ENCODE measurements at regions not wholly inside any gene's neighbourhood (a gene's known extent, or its start where the extent isn't known, plus 50 kb on each side); places are given as distances from the start of the nearest gene placed in this dataset.

DNA sequence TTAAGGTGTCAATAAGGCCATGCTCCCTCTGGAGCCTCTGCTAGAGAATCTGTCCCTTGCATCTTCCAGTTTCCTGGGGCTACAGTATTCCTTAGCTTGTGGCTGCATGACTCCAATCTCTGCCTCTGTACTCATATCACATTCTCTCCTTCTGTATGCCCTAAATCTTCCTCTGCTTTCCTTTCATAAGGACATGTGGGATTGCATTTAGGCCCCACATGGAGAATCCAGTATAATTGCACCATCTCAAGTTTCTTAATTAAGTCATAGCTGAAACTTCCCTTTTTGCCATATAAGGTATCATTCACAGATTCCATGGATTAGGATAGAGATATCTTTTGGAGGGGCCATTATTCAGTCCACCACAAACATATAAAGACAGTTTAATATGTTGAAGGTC, 409.8 kb upstream of the TMCO5A start:
- TF ChIP-seq, protein P1, sequence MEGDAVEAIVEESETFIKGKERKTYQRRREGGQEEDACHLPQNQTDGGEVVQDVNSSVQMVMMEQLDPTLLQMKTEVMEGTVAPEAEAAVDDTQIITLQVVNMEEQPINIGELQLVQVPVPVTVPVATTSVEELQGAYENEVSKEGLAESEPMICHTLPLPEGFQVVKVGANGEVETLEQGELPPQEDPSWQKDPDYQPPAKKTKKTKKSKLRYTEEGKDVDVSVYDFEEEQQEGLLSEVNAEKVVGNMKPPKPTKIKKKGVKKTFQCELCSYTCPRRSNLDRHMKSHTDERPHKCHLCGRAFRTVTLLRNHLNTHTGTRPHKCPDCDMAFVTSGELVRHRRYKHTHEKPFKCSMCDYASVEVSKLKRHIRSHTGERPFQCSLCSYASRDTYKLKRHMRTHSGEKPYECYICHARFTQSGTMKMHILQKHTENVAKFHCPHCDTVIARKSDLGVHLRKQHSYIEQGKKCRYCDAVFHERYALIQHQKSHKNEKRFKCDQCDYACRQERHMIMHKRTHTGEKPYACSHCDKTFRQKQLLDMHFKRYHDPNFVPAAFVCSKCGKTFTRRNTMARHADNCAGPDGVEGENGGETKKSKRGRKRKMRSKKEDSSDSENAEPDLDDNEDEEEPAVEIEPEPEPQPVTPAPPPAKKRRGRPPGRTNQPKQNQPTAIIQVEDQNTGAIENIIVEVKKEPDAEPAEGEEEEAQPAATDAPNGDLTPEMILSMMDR (IDR thresholded peaks at IDR 0.05), result no peak
- TF ChIP-seq POLR2AphosphoS5 (IDR thresholded peaks at IDR 0.05; ENCODE audit: low read depth, low read length) (no peak), TCF7L2 (IDR thresholded peaks at IDR 0.05; ENCODE audit: low read depth, low read length) (no peak)
- TF ChIP-seq, protein P2, sequence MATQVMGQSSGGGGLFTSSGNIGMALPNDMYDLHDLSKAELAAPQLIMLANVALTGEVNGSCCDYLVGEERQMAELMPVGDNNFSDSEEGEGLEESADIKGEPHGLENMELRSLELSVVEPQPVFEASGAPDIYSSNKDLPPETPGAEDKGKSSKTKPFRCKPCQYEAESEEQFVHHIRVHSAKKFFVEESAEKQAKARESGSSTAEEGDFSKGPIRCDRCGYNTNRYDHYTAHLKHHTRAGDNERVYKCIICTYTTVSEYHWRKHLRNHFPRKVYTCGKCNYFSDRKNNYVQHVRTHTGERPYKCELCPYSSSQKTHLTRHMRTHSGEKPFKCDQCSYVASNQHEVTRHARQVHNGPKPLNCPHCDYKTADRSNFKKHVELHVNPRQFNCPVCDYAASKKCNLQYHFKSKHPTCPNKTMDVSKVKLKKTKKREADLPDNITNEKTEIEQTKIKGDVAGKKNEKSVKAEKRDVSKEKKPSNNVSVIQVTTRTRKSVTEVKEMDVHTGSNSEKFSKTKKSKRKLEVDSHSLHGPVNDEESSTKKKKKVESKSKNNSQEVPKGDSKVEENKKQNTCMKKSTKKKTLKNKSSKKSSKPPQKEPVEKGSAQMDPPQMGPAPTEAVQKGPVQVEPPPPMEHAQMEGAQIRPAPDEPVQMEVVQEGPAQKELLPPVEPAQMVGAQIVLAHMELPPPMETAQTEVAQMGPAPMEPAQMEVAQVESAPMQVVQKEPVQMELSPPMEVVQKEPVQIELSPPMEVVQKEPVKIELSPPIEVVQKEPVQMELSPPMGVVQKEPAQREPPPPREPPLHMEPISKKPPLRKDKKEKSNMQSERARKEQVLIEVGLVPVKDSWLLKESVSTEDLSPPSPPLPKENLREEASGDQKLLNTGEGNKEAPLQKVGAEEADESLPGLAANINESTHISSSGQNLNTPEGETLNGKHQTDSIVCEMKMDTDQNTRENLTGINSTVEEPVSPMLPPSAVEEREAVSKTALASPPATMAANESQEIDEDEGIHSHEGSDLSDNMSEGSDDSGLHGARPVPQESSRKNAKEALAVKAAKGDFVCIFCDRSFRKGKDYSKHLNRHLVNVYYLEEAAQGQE (IDR thresholded peaks at IDR 0.05; ENCODE audit: insufficient read depth in 1 of 2, low read depth in 2 of 2, low read length in 1 of 2), result no peak

All from Panc1 (cell line).